HG02938 (cell line): ENCODE measurements at regions not wholly inside any gene's neighbourhood (a gene's known extent, or its start where the extent isn't known, plus 50 kb on each side); places are given as distances from the start of the nearest gene placed in this dataset.

ENCODE experiments used
- ATAC-seq: cut with Tn5 transposase; IDR thresholded peaks from one replicate; pipeline ENCODE4 v1.9.1; 2021; ENCODE audit warnings: mild to moderate bottlenecking, moderate library complexity; ENCODE audit not compliant: unreplicated experiment

GRCh38 chr1:38622197-38622596 lies 237.4 kb downstream of the RRAGC start:
- ATAC-seq, result no peak

GRCh38 chr1:38616846-38617245 lies 242.7 kb downstream of the RRAGC start:
- no peak for ATAC-seq

- no peak for ATAC-seq
Measured at GRCh38 chr1:38615680-38616079, 243.9 kb downstream of the RRAGC start.

DNA sequence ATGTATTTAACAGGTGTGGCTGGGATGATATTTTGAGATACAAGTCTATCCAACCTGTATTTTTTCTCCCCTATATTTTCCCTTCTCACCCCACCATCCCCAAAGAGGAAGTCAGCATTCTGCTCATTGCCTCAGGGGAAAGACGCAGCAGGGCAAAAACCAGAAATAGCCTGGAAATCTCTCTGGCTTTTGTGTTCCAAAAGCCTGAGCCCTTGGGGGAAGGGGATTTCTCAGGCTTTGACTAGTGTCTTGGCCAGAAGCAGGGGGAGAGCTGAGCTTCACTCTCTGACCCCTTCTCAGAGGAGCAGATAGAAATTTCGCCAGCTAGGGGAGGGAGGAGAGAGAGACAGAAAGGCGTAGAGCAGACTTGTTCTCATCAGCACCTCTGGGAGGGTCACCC lies 244.7 kb downstream of the RRAGC start:
- no peak for ATAC-seq

DNA sequence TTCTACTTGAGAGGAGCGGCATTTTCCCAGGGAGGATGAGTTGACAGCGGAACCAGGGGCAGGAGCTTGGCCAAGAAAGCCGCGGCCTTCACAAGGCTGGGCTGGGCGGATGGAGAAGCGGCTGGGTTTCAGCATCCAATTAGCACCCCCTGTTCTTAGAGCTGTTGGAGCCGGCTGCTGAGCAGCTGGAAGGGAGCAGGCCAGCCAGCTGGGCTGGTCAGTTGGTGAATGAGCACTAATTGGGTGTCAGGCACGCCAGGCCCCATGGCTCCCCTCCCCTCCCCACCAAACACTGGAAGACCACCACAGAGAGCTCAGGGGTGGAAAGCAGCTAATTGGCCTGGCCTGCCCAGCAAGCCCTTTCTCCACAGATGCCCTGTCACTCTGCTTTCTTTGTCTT lies 245.6 kb downstream of the RRAGC start:
- no peak for ATAC-seq

DNA sequence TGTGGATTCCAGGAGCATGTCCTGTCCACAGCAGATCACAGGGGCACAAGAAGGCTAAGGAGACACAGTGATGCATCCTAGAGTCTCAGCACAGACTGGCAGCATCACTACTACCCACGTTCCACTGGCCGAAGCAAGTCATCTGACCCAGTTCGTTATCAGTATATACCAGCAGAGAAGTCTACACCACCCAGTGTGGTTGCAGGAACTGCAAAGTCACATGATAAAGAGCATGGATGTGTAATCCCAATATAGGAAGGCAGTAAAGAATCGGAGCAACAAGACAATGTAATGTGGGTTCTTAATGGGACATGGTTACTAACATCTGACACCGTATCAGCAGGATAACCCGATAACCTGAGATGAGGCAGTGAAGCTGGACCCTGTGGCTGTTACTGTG lies 246.6 kb downstream of the RRAGC start:
- no peak for ATAC-seq

DNA sequence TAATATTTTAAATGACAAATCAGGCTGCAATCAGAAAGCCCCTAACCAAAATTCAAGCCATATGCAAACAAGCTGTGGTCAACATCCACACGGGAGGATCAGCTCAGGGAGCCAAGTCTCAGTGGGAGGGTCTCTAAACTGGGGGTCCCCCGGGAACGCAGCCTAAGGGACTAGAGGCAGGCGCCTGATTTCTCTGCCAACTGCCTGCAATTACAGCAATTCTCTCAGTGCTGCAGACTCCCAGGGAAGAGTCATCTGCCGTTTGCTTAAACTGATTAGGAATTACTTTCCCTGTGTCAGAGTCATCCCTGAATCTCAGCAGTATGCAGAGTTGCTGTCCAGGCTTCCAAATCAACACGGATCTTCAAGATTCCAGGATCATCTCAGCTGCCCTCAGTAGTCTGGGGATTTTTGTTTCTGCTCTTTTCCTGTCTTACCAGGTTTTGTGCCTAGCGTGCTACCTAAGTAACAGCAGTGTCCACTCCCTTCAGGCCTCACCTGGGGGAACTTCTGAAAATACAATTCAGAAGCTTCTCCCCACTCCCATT lies 247.8 kb downstream of the RRAGC start:
- ATAC-seq, result no peak

GRCh38 chr1:38609166-38610025 lies 250.2 kb downstream of the RRAGC start:
- ATAC-seq, result no peak

DNA sequence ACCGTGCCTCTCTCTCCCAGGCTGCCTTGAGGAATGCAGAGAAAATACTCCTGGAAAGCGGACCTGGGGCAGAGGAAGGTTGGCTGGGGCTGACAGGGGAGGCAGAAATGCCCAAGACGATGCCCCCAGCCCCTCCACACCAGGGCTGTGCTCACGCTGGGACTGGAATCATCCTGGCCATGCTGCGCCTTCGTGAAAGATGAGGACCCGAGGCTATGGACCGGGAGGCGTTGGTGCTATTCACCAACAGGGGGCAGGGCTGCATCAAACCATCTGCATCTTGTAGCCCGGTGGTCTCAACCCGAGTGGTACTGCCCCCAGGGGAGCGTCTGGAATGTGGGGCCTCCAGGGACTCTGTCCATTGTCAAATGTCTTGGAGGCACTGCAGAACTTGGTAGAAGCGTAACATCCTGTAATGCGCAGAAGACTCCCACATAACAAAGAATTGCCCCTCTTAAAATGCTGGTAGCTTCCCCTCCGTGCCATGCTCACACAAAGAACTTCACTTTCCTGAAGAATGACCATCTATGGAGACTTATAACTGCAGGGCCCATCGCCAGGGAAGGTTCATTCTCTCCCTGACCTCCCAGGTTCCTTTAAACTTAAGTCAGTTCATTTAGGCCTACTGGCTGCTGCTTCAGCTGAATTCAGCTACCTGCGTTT lies 251.2 kb downstream of the RRAGC start:
- no peak for ATAC-seq

GRCh38 chr1:38607526-38607925 lies 252.0 kb downstream of the RRAGC start:
- no peak for ATAC-seq

DNA sequence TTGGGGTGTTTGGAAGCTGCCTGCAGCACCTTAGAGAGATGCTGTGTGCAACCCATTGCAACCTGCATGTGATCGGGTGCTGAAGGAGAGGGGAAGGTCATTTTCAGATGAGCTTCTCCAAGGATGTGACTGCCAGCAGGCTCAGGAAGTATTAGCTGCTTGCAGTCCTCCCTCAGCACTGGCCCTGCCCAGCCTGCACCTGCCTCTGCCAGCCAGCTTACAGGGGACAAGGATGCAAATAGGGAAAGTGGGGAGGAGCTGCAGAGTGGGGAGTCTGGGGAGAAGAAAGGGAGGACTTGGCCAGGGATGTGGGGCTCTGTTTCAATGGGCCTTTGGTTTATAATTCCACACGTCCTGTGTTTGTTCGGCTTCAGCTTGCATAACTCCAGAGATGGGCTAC lies 254.5 kb downstream of the RRAGC start:
- ATAC-seq, result no peak

DNA sequence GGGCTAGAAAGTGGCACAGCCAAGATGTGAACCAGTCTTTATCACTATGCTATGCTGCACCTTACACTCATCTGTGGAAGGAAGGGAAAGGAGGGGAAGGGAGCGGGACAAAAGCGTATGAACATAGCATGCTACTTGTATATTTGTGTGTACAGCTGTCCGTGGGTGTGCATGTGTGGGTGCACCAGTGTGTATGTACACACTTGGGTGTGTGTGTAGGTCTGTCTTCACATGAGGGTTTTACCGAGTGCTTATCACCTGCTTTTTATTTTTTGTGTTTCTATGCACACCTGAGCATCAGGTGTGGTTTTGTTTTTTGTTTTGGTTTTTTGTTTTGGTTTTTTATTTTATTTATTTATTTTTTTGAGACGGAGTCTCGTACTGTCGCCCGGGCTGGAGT lies 255.7 kb downstream of the RRAGC start:
- ATAC-seq, result no peak

DNA sequence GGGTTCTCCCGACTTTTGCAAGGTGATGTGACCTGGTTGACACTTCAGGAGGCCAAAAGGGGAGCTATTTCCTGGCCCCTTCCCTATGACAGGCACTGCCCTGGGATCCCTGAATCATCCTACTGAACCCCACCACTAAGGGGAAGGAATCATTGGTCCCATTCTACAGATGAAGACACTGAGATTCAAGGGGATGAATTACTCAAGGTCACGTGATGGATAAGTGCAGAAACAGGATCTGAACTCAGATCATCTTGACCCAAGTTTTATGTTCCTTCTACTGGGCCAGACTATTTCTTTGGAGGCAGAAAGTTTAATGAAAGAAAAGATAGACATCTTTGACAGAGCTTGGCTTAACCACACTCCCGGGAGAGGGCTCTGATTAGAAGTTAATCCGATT lies 258.7 kb downstream of the RRAGC start:
- ATAC-seq, result no peak

DNA sequence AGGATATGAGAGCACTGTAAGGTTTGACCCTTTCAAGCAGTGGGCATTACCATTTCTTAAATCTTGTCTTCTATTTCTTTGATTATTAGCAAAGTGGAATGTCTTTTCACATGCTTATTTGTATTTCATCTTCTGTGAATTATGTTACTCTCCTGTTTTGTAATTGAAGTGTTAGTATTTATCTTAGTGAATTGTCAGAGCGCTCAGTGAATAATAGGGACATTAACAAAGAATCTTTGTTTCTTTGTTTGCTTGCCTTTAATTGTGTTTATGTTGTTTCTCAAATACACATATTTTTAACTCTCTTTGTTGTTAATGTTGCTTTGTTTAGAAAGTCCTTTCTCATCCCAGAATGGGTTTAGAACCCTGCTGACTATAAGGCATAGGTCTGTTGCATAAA lies 259.3 kb downstream of the RRAGC start:
- ATAC-seq, result no peak

- ATAC-seq, result no peak
Measured at GRCh38 chr1:38598118-38598517, 261.5 kb downstream of the RRAGC start.

DNA sequence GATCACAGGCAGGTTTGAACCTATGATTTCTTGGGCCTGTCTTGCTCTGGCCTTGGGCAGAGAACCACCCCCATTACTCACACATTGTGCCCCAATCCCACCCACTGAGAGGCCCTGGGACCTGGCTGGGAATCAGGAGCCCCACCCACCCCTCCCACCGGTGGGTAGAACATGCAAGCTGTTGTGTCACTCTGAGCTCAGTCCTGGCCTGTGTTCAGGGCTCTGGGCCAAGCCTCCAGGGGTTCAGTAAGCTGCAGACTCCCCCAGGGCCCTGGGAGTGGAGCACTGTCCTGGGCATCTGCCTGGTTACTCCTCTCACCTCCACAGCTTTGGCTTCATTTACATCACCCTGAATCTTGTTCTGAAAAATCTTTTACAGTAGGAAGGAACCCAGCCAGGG lies 270.5 kb downstream of the RRAGC start:
- ATAC-seq, result no peak

DNA sequence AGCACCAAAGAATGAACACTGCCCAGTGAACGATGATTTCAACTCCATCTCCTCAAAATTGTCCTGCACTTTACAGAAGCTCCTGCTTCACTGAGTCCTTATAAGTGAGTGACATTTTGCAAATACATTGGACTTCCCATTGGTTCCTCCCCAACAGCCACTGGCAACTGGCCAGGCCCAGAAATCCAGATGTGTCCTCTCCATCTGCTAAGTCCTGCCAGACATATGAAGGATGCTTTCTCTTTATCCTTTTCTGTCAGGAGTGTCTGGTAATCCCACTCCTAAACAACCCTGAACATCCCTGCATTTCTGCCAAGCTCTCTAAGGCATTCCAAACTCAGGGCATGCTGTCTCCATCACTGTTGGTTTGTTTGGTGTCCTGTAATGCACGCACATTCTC lies 271.8 kb downstream of the RRAGC start:
- ATAC-seq, result no peak

DNA sequence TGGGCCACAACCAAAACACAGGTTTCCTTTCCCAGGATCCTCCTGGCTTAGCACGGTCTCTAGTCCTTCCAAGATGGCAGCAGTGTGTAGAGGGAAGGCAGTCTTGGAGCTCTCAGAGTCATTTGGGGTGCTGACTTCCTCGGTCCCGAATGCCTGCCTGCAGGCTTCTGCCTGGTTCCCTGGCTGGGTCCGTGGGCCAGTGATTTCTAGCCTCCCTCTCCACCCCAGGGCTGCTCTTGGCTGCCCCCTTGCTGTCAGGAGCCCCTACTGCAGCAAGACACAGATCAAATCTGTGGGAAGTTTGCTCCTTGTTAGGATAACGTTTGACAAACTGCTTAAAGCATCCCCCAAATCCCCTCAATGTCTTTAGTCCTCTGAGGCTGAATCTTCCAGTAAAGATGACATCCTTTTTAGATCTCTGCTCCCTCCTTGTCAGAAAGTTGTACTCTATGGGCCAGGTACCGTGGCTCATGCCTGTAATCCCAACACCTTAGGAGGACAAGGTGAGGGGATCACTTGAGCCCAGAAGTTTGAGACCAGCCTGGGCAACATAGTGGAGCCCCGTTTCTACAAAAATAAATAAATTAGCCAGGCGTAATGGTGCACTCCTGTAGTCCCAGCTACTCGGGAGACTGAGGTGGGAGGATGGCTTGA lies 272.5 kb downstream of the RRAGC start:
- ATAC-seq, result no peak

DNA sequence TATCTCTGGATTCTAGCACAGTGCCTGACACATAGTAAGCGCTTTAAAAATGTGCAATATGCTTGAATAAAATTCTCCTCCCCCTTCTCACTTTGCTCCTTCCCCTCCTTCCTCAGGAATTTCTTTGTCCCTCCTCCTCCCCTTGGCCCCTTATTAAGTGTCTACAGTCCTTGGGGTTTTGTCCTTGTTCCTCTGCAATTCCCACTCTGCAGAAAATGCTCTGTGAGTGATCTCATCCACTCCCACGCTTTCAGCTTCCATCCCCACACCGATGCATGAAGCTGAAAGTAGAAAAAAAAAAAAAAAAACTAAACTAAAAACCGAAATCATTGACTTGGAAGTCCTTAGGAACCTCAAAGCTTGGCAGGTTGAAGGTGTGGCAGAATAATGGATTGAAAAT lies 273.6 kb downstream of the RRAGC start:
- ATAC-seq, result no peak

DNA sequence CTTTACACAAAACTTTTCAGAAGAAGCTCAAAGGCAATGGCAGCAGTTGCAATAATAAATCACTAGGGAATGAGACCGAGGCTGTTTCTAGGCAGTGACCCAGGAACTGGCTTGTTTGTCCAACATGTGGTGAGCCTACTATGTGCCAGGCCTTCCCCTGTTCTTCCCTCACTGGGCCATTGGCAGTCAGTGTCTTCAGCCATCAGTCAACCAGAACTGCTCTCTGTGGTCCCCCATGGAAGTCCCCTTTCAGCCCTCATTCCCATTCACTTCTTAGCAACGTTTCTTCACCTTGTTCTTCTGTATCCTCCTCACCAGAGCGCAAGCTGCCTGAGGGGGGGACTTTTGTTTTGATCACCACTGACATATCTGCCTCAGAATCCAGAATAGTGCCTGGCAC lies 274.1 kb downstream of the RRAGC start:
- no peak for ATAC-seq

DNA sequence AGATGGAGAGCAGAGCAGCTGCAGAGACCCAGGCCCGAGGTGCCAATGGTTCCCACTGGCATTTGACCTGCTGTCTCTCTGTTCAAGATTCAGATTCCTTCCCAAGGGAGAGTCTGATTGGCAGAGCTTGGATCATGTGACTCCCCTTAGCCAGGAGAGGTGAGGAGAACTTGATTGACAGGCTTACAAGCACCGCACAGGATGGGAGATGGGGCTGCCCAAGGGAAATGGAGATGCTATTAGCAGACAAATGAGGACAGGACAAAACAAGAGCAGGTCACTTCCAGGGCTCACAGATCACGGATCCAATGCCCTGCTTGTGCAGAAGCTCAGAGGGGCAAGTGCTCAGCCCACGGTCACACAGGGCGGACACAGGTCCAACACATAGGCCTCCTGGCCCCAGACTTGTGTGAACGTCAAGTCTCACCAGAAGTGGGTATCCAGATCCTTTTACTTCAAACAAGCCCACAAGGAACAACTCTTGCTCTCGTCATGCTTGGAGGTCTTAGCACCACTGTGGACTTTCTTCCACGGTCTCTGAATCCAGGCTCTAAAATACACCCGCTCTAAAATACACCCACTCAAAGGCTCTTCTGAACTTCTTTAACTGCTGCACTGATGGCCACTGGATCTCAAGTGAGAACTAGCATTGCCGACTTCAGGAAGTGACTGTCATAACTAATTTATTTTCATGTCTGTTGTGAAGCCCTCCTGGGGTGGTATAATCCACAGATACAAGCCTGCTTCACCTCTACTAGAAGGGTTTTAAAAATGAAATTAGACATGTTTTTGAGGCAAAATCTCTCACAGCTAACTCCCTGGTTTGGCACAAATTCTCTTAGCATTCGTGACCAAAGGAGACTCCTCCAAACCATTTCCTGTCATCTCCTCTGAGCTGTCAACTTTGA lies 274.9 kb downstream of the RRAGC start:
- no peak for ATAC-seq
